H1 (cell line): ENCODE measurements at regions not wholly inside any gene's neighbourhood (a gene's known extent, or its start where the extent isn't known, plus 50 kb on each side); places are given as distances from the start of the nearest gene placed in this dataset.

Source experiments
- CTCF ChIA-PET: fragments of 300-600 bp; sonication (Branson Sonifier 250); formaldehyde crosslinking; loops from one replicate; lab custom pipeline; 2021; ENCODE audit not compliant: partially characterized antibody; lab: Charles Lee
- POLR2A ChIA-PET: fragments of 300-600 bp; sonication (Branson Sonifier 250); formaldehyde crosslinking; loops from one replicate; lab custom pipeline; 2021; ENCODE audit warnings: inconsistent platforms; ENCODE audit not compliant: partially characterized antibody; lab: Charles Lee
- DNase-seq, 2 experiments: peaks; one replicate each; pipeline versions ENCODE4 v3.0.0 to v3.0.0-alpha.2; 2010 to 2022; ENCODE audit warnings: low spot score in 2 of 2, low read depth in 1 of 2, mixed read lengths in 1 of 2
- FAIRE-seq: peaks from 2 replicates; lab custom pipeline; 2011; peaks lifted over from hg19 to GRCh38; lab: Jason Lieb, UNC
- H2AFZ ChIP-seq: 2 replicates; pipeline ENCODE4 v1.8.1; 2012; ENCODE audit warnings: low read length, inconsistent platforms
- H2AK5ac ChIP-seq: 2 replicates; pipeline ENCODE4 v1.6.1; 2013; ENCODE audit warnings: low read depth, low read length
- H2BK120ac ChIP-seq: replicated peaks from 2 replicates; pipeline ENCODE3; 2013; ENCODE audit warnings: low read depth, low read length, inconsistent platforms
- H2BK12ac ChIP-seq: 2 replicates; pipeline ENCODE4 v1.6.1; 2013; ENCODE audit warnings: low read depth, low read length
- H2BK15ac ChIP-seq: 2 replicates; pipeline ENCODE4 v1.6.1; 2013; ENCODE audit warnings: low read length
- H2BK20ac ChIP-seq: 2 replicates; pipeline ENCODE4 v1.6.1; 2013; ENCODE audit warnings: low read length
- H2BK5ac ChIP-seq: 2 replicates; pipeline ENCODE4 v1.6.1; 2013; ENCODE audit warnings: low read depth, low read length
- H3K14ac ChIP-seq: 2 replicates; pipeline ENCODE4 v1.6.1; 2013; ENCODE audit warnings: inconsistent platforms; ENCODE audit not compliant: insufficient read length
- H3K18ac ChIP-seq: 2 replicates; pipeline ENCODE4 v1.6.1; 2013; ENCODE audit warnings: low read length; ENCODE audit errors: extremely low read depth
- H3K23ac ChIP-seq: 2 replicates; pipeline ENCODE4 v1.6.1; 2013; ENCODE audit warnings: inconsistent platforms; ENCODE audit not compliant: insufficient read length
- H3K23me2 ChIP-seq: 2 replicates; pipeline ENCODE4 v1.6.1; 2013; ENCODE audit warnings: low read depth, low read length
- H3K27ac ChIP-seq: 2 replicates; pipeline ENCODE4 v1.6.1; 2011; ENCODE audit warnings: low read depth, low read length, inconsistent platforms
- H3K27me3 ChIP-seq, 4 experiments: replicated peaks in 1 of 4; 1 replicate in 1 of 4; 2 replicates in 3 of 4; pipeline versions ENCODE4 v1.6.1 to v1.8.1; 2011 to 2013; ENCODE audit warnings: low read length in 3 of 4, mild to moderate bottlenecking in 3 of 4, inconsistent platforms in 2 of 4, mixed read lengths in 2 of 4, moderate library complexity in 1 of 4; ENCODE audit not compliant: control insufficient read depth in 3 of 4, insufficient read depth in 3 of 4; ENCODE audit errors: extremely low read depth in 1 of 4
- H3K36me3 ChIP-seq, 4 experiments: 2 replicates each; pipeline versions ENCODE4 v1.6.1 to v1.8.1; 2011 to 2013; ENCODE audit warnings: mild to moderate bottlenecking in 4 of 4, low read length in 3 of 4, moderate library complexity in 2 of 4, control low read depth in 1 of 4, inconsistent platforms in 1 of 4; ENCODE audit not compliant: insufficient read depth in 4 of 4, control insufficient read depth in 2 of 4
- H3K4ac ChIP-seq: replicated peaks from 2 replicates; pipeline ENCODE3; 2013; ENCODE audit warnings: low read length, low read depth, mixed read lengths, inconsistent platforms; ENCODE audit not compliant: insufficient read length
- H3K4me1 ChIP-seq, 4 experiments: replicated peaks in 1 of 4; 1 replicate in 1 of 4; 2 replicates in 3 of 4; pipeline versions ENCODE4 v1.6.1 to v1.8.1; 2011 to 2013; ENCODE audit warnings: low read length in 3 of 4, inconsistent platforms in 2 of 4, mixed read lengths in 1 of 4; ENCODE audit not compliant: insufficient read depth in 4 of 4, control insufficient read depth in 3 of 4
- H3K4me2 ChIP-seq, 2 experiments: 2 replicates each; pipeline versions ENCODE4 v1.6.1 to v1.8.1; 2011 to 2013; ENCODE audit warnings: low read depth in 2 of 2, low read length in 2 of 2, control low read depth in 1 of 2, inconsistent platforms in 1 of 2, mild to moderate bottlenecking in 1 of 2; ENCODE audit not compliant: insufficient read depth in 1 of 2
- H3K4me3 ChIP-seq, 4 experiments: fragments of 200-600, 300-600 bp in 1 of 4; sonication (generic), shearing (Covaris generic), sonication (Bioruptor Twin) in 1 of 4; 2 replicates each; pipeline versions ENCODE4 v1.5.1 to v1.8.1; 2011 to 2016; ENCODE audit warnings: low read length in 4 of 4, low read depth in 3 of 4, control low read depth in 2 of 4, inconsistent platforms in 2 of 4, mild to moderate bottlenecking in 2 of 4, mixed read lengths in 1 of 4, moderate library complexity in 1 of 4; ENCODE audit not compliant: insufficient read depth in 2 of 4; ENCODE audit errors: extremely low read depth in 1 of 4
- H3K56ac ChIP-seq: replicated peaks from 2 replicates; pipeline ENCODE3; 2013; ENCODE audit warnings: low read depth, mild to moderate bottlenecking, mixed read lengths, low read length, inconsistent platforms; ENCODE audit not compliant: insufficient read length
- H3K79me1 ChIP-seq: 2 replicates; pipeline ENCODE4 v1.6.1; 2013; ENCODE audit warnings: low read depth, low read length, control low read depth
- H3K79me2 ChIP-seq, 2 experiments: 2 replicates each; pipeline versions ENCODE4 v1.6.1 to v1.8.1; 2012 to 2013; ENCODE audit warnings: low read length in 2 of 2, mild to moderate bottlenecking in 2 of 2, inconsistent platforms in 1 of 2; ENCODE audit not compliant: insufficient read depth in 2 of 2, control insufficient read depth in 1 of 2
- H3K9ac ChIP-seq, 4 experiments: replicated peaks in 1 of 4; 1 replicate in 1 of 4; 2 replicates in 3 of 4; pipeline versions ENCODE4 v1.6.1 to v1.8.1; 2011 to 2013; ENCODE audit warnings: low read depth in 3 of 4, low read length in 3 of 4, control low read depth in 2 of 4, mild to moderate bottlenecking in 2 of 4, moderate library complexity in 2 of 4, inconsistent platforms in 1 of 4; ENCODE audit errors: extremely low read depth in 1 of 4
- H3K9me3 ChIP-seq, 2 experiments: 2 replicates each; pipeline versions ENCODE4 v1.6.1 to v1.8.1; 2012 to 2013; ENCODE audit warnings: mild to moderate bottlenecking in 2 of 2, moderate library complexity in 2 of 2, control low read depth in 1 of 2, inconsistent platforms in 1 of 2, low read depth in 1 of 2, low read length in 1 of 2, mixed read lengths in 1 of 2; ENCODE audit not compliant: insufficient read depth in 2 of 2
- H4K20me1 ChIP-seq, 2 experiments: replicated peaks in 1 of 2; 2 replicates each; pipeline versions ENCODE3 to v1.8.1; 2011 to 2013; ENCODE audit warnings: inconsistent platforms in 2 of 2, low read length in 2 of 2, mild to moderate bottlenecking in 1 of 2; ENCODE audit not compliant: insufficient read depth in 2 of 2, control insufficient read depth in 1 of 2
- H4K5ac ChIP-seq: 2 replicates; pipeline ENCODE4 v1.6.1; 2013; ENCODE audit warnings: low read length, low read depth, mixed read lengths, inconsistent platforms; ENCODE audit not compliant: insufficient read length
- H4K8ac ChIP-seq: 2 replicates; pipeline ENCODE4 v1.8.0; 2013; ENCODE audit warnings: mild to moderate bottlenecking, moderate library complexity, low read length, inconsistent platforms; ENCODE audit not compliant: insufficient read depth; ENCODE audit errors: extremely low read depth
- H4K91ac ChIP-seq: replicated peaks from 2 replicates; pipeline ENCODE3; 2013; ENCODE audit warnings: low read length, mixed read lengths, inconsistent platforms; ENCODE audit not compliant: insufficient read length
- CTBP2 ChIP-seq: IDR thresholded peaks from 2 replicates; pipeline ENCODE4 v1.7.0; 2011; ENCODE audit warnings: borderline replicate concordance, mild to moderate bottlenecking, moderate library complexity, mixed read lengths, low read length; ENCODE audit not compliant: insufficient read depth, insufficient read length
- POU5F1 ChIP-seq: IDR thresholded peaks from 2 replicates; pipeline ENCODE4 v1.6.1; 2011; ENCODE audit warnings: low read depth, mild to moderate bottlenecking, low read length, moderate library complexity
- RAD21 ChIP-seq, 2 experiments: IDR thresholded peaks in 1 of 2; conservative IDR thresholded peaks in 1 of 2; 2 replicates each; pipeline ENCODE4 v1.6.1; 2011; ENCODE audit warnings: low read depth in 2 of 2, low read length in 2 of 2, improper control_type of control experiment in 1 of 2, inconsistent platforms in 1 of 2, mild to moderate bottlenecking in 1 of 2, moderate library complexity in 1 of 2
- WGBS, 2 experiments: shearing (Covaris generic) in 1 of 2; methylation state at CpG; one replicate each; pipeline versions ENCODE4 v1.1.6 to v1.1.7; 2013 to 2015; ENCODE audit warnings: low lambda C conversion rate in 2 of 2, mixed read lengths in 2 of 2, inconsistent platforms in 1 of 2, low coverage in 1 of 2, missing lambda C conversion rate in 1 of 2; ENCODE audit not compliant: insufficient replicate concordance in 2 of 2, insufficient coverage in 1 of 2, insufficient read length in 1 of 2; ENCODE audit errors: extremely low coverage in 1 of 2, missing lambda C conversion rate in 1 of 2; 5-methylcytosine and 5-hydroxymethylcytosine counted together

DNA sequence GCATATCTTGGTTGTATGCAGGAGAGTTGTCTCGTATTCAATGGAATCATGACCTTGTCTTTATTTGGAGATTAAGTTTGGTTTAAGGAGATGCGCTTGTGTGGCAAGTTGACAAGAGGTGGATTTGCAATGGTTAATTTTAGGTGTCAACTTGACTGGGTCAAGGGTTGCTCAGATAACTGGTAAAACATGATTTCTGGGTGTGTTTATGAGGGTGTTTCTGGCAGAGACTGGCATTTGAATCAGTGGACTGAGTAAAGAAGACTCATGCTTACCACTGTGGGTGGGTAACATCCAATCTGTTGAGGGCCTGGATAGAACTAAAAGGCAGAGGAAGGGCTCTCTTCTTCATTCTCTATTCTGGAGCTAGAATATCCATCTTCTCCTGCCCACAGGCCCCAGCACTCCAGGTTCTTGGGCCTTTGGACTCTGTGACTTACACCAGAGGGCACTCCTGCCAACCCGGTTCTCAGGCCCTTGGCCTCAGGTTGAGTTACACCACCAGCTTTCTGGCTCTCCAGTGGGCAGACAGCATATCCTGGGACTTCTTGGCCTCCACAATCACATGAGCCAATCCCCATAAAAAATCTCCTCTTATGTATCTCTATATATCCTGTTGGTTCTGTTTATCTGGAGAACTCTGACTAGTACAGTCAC, 141.5 kb upstream of the ARID2 start:
- Histone ChIP-seq H3K9me3 (peaks cover 0 to 21% of the 10 kb centered on the region in 2 experiments; a peak in 2 of 4 replicates), H3K18ac (no peak overlapping the region), H3K23ac (no peak overlapping the region), H2BK20ac (no peak overlapping the region), H2BK5ac (no peak overlapping the region), H2AFZ (no peak overlapping the region), H2BK12ac (no peak overlapping the region), H3K79me2 (no peaks in the 10 kb centered on the region)
- no peak for DNase-seq
- no peak for TF ChIP-seq CTBP2
- TF ChIP-seq POU5F1, result no peak
- peak; percentile 18 to 26; a peak in 1 of 4 replicates for TF ChIP-seq RAD21 (IDR thresholded peaks at IDR 0.05 in 1 of 2, conservative IDR thresholded peaks at IDR 0.05 in 1 of 2; ENCODE audit: low read depth in 2 of 2, low read length in 2 of 2)
- TF ChIP-seq, all 59 proteins: peak for 1
- ChIA-PET CTCF (no interaction called here), POLR2A (no interaction called here)
- Histone ChIP-seq H4K8ac (no peak overlapping the region), H4K91ac (no peak overlapping the region), H3K23me2 (no peaks in the 10 kb centered on the region), H2BK120ac (no peak overlapping the region), H3K79me1 (no peaks in the 10 kb centered on the region), H4K5ac (no peak overlapping the region), H3K4ac (no peak overlapping the region), H3K4me1 (no peaks in the 10 kb centered on the region), H3K36me3 (no peaks in the 10 kb centered on the region; a peak in 1 of 8 replicates), H3K27me3 (no peaks in the 10 kb centered on the region), H3K9ac (no peak overlapping the region), H2AK5ac (no peak overlapping the region), H3K4me2 (no peak overlapping the region), H3K27ac (no peak overlapping the region), H3K56ac (no peak overlapping the region), H3K14ac (no peak overlapping the region), H4K20me1 (no peaks in the 10 kb centered on the region), H3K4me3 (no peak overlapping the region), H2BK15ac (no peak overlapping the region)
- 88% methylated on average over 3 of the region's 3 CpGs; no CpG with 5 or more reads in 1 of the 2 experiments for WGBS, 2 experiments
- FAIRE-seq, result no peak
